Activated CD4-positive, alpha-beta memory T cell treated with anti-CD3 and anti-CD28 coated beads for 36 hours (primary cell): ENCODE measurements at regions not wholly inside any gene's neighbourhood (a gene's known extent, or its start where the extent isn't known, plus 50 kb on each side); places are given as distances from the start of the nearest gene placed in this dataset.
"Not testable (repeated sequence)": the region's sequence is repeated elsewhere in the genome, so short reads cannot be mapped to it uniquely, and the experiment has no call there.

Source experiments
- CTCF ChIA-PET: fragments of 350-600 bp; sonication (Branson Sonifier 250); formaldehyde crosslinking; loops from one replicate; lab custom pipeline; 2021; ENCODE audit warnings: antibody characterized with exemption, inconsistent platforms; lab: Charles Lee
- POLR2A ChIA-PET: fragments of 350-600 bp; sonication (Branson Sonifier 250); formaldehyde crosslinking; loops from one replicate; lab custom pipeline; 2021; ENCODE audit warnings: antibody characterized with exemption; lab: Charles Lee
- DNase-seq: peaks from one replicate; pipeline ENCODE4 v3.0.0-alpha.2; 2020
- H3K27ac Mint-ChIP-seq: one replicate; pipeline ENCODE4 v1.8.0; 2021; ENCODE audit warnings: mixed read lengths
- H3K27me3 Mint-ChIP-seq: one replicate; pipeline ENCODE4 v1.8.0; 2021; ENCODE audit warnings: mixed read lengths
- H3K36me3 Mint-ChIP-seq: one replicate; pipeline ENCODE4 v1.8.0; 2021; ENCODE audit warnings: mixed read lengths
- H3K4me1 Mint-ChIP-seq: one replicate; pipeline ENCODE4 v1.8.0; 2021; ENCODE audit warnings: low read depth, mixed read lengths
- H3K4me3 Mint-ChIP-seq: one replicate; pipeline ENCODE4 v1.8.0; 2021; ENCODE audit warnings: mild to moderate bottlenecking, mixed read lengths
- H3K9me3 Mint-ChIP-seq: one replicate; pipeline ENCODE4 v1.8.0; 2021; ENCODE audit warnings: mixed read lengths
- intact Hi-C: fragments of 100-400 bp; cut with micrococcal nuclease; formaldehyde crosslinking; loops from one replicate; pipeline ENCODE4 v1.15.1; 2023

GRCh38 chr5:25500635-25501034 is 855.9 kb upstream of the CDH10 start:
- Mint-ChIP-seq H3K4me3 (no peak overlapping the region), H3K4me1 (no peaks in the 10 kb centered on the region), H3K27me3 (no peaks in the 10 kb centered on the region), H3K27ac (no peak overlapping the region), H3K36me3 (no peaks in the 10 kb centered on the region), H3K9me3 (peaks cover 17% of the 10 kb centered on the region)
- DNase-seq: no peak
- intact Hi-C loops: no loop called here
- CTCF ChIA-PET: no interaction called here
- POLR2A ChIA-PET: no interaction called here

GRCh38 chr5:25489834-25490538 is 845.2 kb upstream of the CDH10 start:
- POLR2A ChIA-PET: no interaction called here
- Mint-ChIP-seq H3K4me3 (no peak overlapping the region), H3K9me3 (peaks cover 11% of the 10 kb centered on the region), H3K27ac (no peak overlapping the region), H3K36me3 (no peaks in the 10 kb centered on the region), H3K4me1 (no peaks in the 10 kb centered on the region), H3K27me3 (no peaks in the 10 kb centered on the region)
- CTCF ChIA-PET: no interaction called here
- DNase-seq: no peak
- intact Hi-C loops: no loop called here

GRCh38 chr5:25488119-25488518 is 843.3 kb upstream of the CDH10 start:
- intact Hi-C loops: no loop called here
- Mint-ChIP-seq H3K36me3 (no peaks in the 10 kb centered on the region), H3K27me3 (no peaks in the 10 kb centered on the region), H3K27ac (no peak overlapping the region), H3K9me3 (peaks cover 13% of the 10 kb centered on the region), H3K4me3 (no peak overlapping the region), H3K4me1 (no peaks in the 10 kb centered on the region)
- ChIA-PET CTCF (no interaction called here), POLR2A (no interaction called here)
- no peak for DNase-seq

GRCh38 chr5:25484391-25484790 is 839.6 kb upstream of the CDH10 start:
- POLR2A ChIA-PET: no interaction called here
- DNase-seq: no peak
- H3K9me3 Mint-ChIP-seq: peaks cover 13% of the 10 kb centered on the region
- H3K4me3 Mint-ChIP-seq: no peak overlapping the region
- intact Hi-C loops: no loop called here
- H3K36me3 Mint-ChIP-seq: no peaks in the 10 kb centered on the region
- CTCF ChIA-PET: no interaction called here
- no peaks in the 10 kb centered on the region for H3K27me3 Mint-ChIP-seq
- H3K27ac Mint-ChIP-seq: no peak overlapping the region
- H3K4me1 Mint-ChIP-seq: no peaks in the 10 kb centered on the region

- Mint-ChIP-seq H3K9me3 (peaks cover 10% of the 10 kb centered on the region), H3K36me3 (no peaks in the 10 kb centered on the region), H3K4me1 (no peaks in the 10 kb centered on the region), H3K27me3 (no peaks in the 10 kb centered on the region), H3K27ac (no peak overlapping the region), H3K4me3 (no peak overlapping the region)
- intact Hi-C loops: no loop called here
- ChIA-PET POLR2A (no interaction called here), CTCF (no interaction called here)
- no peak for DNase-seq
These were observed 836.7 kb upstream of the CDH10 start for GRCh38 chr5:25481463-25481862.

GRCh38 chr5:25459082-25459481 is 814.3 kb upstream of the CDH10 start:
- ChIA-PET CTCF (no interaction called here), POLR2A (no interaction called here)
- no peaks in the 10 kb centered on the region for H3K36me3 Mint-ChIP-seq
- no peak for DNase-seq
- H3K4me1 Mint-ChIP-seq: no peaks in the 10 kb centered on the region
- no peak overlapping the region for H3K4me3 Mint-ChIP-seq
- intact Hi-C loops: no loop called here
- peaks cover 19% of the 10 kb centered on the region for H3K9me3 Mint-ChIP-seq
- no peaks in the 10 kb centered on the region for H3K27me3 Mint-ChIP-seq
- no peak overlapping the region for H3K27ac Mint-ChIP-seq

- peaks cover 21% of the 10 kb centered on the region for H3K9me3 Mint-ChIP-seq
- intact Hi-C loops: no loop called here
- H3K4me3 Mint-ChIP-seq: no peak overlapping the region
- no peaks in the 10 kb centered on the region for H3K36me3 Mint-ChIP-seq
- POLR2A ChIA-PET: no interaction called here
- no peak for DNase-seq
- CTCF ChIA-PET: no interaction called here
- H3K4me1 Mint-ChIP-seq: no peaks in the 10 kb centered on the region
- no peaks in the 10 kb centered on the region for H3K27me3 Mint-ChIP-seq
- no peak overlapping the region for H3K27ac Mint-ChIP-seq
These were observed 813.9 kb upstream of the CDH10 start for GRCh38 chr5:25458628-25459027.

- no peak for DNase-seq
- Mint-ChIP-seq H3K27ac (no peak overlapping the region), H3K4me3 (no peak overlapping the region), H3K27me3 (no peaks in the 10 kb centered on the region), H3K4me1 (no peaks in the 10 kb centered on the region), H3K36me3 (no peaks in the 10 kb centered on the region), H3K9me3 (peaks cover 18% of the 10 kb centered on the region)
- ChIA-PET CTCF (no interaction called here), POLR2A (no interaction called here)
- intact Hi-C loops: no loop called here
These were observed 808.7 kb upstream of the CDH10 start for GRCh38 chr5:25453500-25453899.

GRCh38 chr5:25451294-25451693 is 806.5 kb upstream of the CDH10 start:
- ChIA-PET CTCF (no interaction called here), POLR2A (no interaction called here)
- H3K36me3 Mint-ChIP-seq: no peaks in the 10 kb centered on the region
- no peak for DNase-seq
- no peak overlapping the region for H3K4me3 Mint-ChIP-seq
- H3K27me3 Mint-ChIP-seq: no peaks in the 10 kb centered on the region
- H3K9me3 Mint-ChIP-seq: peaks cover 14% of the 10 kb centered on the region
- no peaks in the 10 kb centered on the region for H3K4me1 Mint-ChIP-seq
- intact Hi-C loops: no loop called here
- no peak overlapping the region for H3K27ac Mint-ChIP-seq

GRCh38 chr5:25448646-25449045 is 803.9 kb upstream of the CDH10 start:
- Mint-ChIP-seq H3K27me3 (no peaks in the 10 kb centered on the region), H3K27ac (no peak overlapping the region), H3K36me3 (no peaks in the 10 kb centered on the region), H3K4me1 (no peaks in the 10 kb centered on the region), H3K4me3 (no peak overlapping the region), H3K9me3 (peaks cover 13% of the 10 kb centered on the region)
- CTCF ChIA-PET: no interaction called here
- POLR2A ChIA-PET: no interaction called here
- no peak for DNase-seq
- intact Hi-C loops: no loop called here

- Mint-ChIP-seq H3K27ac (no peak overlapping the region), H3K27me3 (no peaks in the 10 kb centered on the region), H3K4me1 (no peaks in the 10 kb centered on the region), H3K36me3 (no peaks in the 10 kb centered on the region), H3K4me3 (no peak overlapping the region), H3K9me3 (peaks cover 12% of the 10 kb centered on the region)
- intact Hi-C loops: no loop called here
- ChIA-PET CTCF (no interaction called here), POLR2A (no interaction called here)
- DNase-seq: no peak
These were observed 803.4 kb upstream of the CDH10 start for GRCh38 chr5:25448190-25448621.

- H3K4me3 Mint-ChIP-seq, intact Hi-C loops, H3K9me3 Mint-ChIP-seq, POLR2A ChIA-PET, H3K27ac Mint-ChIP-seq, DNase-seq, H3K27me3 Mint-ChIP-seq, H3K36me3 Mint-ChIP-seq, CTCF ChIA-PET, H3K4me1 Mint-ChIP-seq: not testable (repeated sequence)
These were observed 801.3 kb upstream of the CDH10 start for GRCh38 chr5:25446061-25446420.

GRCh38 chr5:25445381-25446060 is 800.7 kb upstream of the CDH10 start:
- H3K27ac Mint-ChIP-seq, intact Hi-C loops, DNase-seq, CTCF ChIA-PET, H3K36me3 Mint-ChIP-seq, H3K4me1 Mint-ChIP-seq, H3K27me3 Mint-ChIP-seq, H3K9me3 Mint-ChIP-seq, POLR2A ChIA-PET, H3K4me3 Mint-ChIP-seq: not testable (repeated sequence)
